Psoas muscle (tissue), 7 donors: ENCODE measurements at regions not wholly inside any gene's neighbourhood (a gene's known extent, or its start where the extent isn't known, plus 50 kb on each side); places are given as distances from the start of the nearest gene placed in this dataset.

Experiments used
- ATAC-seq, 4 donors: fragments of 200-7000 bp; cut with Tn5 transposase; one replicate each; pipeline ENCODE4 v1.9.1; 2020; ENCODE audit warnings: moderate library complexity in 3 of 4, mild to moderate bottlenecking in 2 of 4
- DNase-seq, 2 donors: peaks; one replicate each; pipeline ENCODE4 v3.0.0-alpha.2; 2020
- H3K27ac ChIP-seq: fragments of 200-600 bp; one replicate; pipeline ENCODE4 v1.8.0; 2022
- H3K27me3 ChIP-seq, 3 donors: fragments of 200-600 bp in 1 of 3; one replicate each; pipeline versions ENCODE4 v1.6.1 to v1.8.0; 2013 to 2022; ENCODE audit warnings: low read length in 2 of 3, mild to moderate bottlenecking in 2 of 3, moderate library complexity in 1 of 3; ENCODE audit not compliant: insufficient read depth in 3 of 3
- H3K36me3 ChIP-seq, 2 donors: fragments of 200-600 bp in 1 of 2; one replicate each; pipeline versions ENCODE4 v1.6.1 to v1.8.0; 2013 to 2022; ENCODE audit warnings: low read depth in 1 of 2, mild to moderate bottlenecking in 1 of 2, moderate library complexity in 1 of 2; ENCODE audit not compliant: insufficient read depth in 1 of 2
- H3K4me1 ChIP-seq: fragments of 200-600 bp; one replicate; pipeline ENCODE4 v1.8.0; 2022
- H3K4me3 ChIP-seq: fragments of 200-600 bp; one replicate; pipeline ENCODE4 v1.8.0; 2022; ENCODE audit warnings: mild to moderate bottlenecking
- H3K9me3 ChIP-seq: fragments of 200-600 bp; one replicate; pipeline ENCODE4 v1.8.0; 2022
- CTCF ChIP-seq: fragments of 200-600 bp; IDR thresholded peaks from one replicate; pipeline ENCODE4 v1.8.0; 2022; ENCODE audit warnings: antibody characterized with exemption
- WGBS, 3 donors: extraction: QIAGEN DNeasy Blood & Tissue Kit; methylation state at CpG; one replicate each; pipeline versions ENCODE4 v1.1.6 to v1.1.7; 2013; 5-methylcytosine and 5-hydroxymethylcytosine counted together
- intact Hi-C, 2 donors: fragments of 100-400 bp; cut with DNase I; formaldehyde crosslinking; loops; one replicate each; pipeline versions ENCODE4 v1.11.0 to v1.14.2; 2022
- donor health status: healthy with polysubstance abuse.
- donor health status: DM: no; HTN: no; CAD: no; lungs with moderate emphysema.
- donor health status: Bipolar disorder and iron deficiency.
- donor health status: healthy.
- donor health status: DM: yes; HTN: yes; CAD: no.
- donor health status: DM: no; HTN: no; CAD: no.
- donor health status: DM: yes; HTN: yes; CAD: no.

GRCh38 chr17:13306310-13306962 is 288.6 kb upstream of the ELAC2 start:
- no peak for ATAC-seq
- 65 to 68% (median 66%) methylated on average over 13 of the region's 13 CpGs for WGBS, 3 donors

GRCh38 chr17:13302983-13303382 is 285.2 kb upstream of the ELAC2 start:
- no peak for DNase-seq
- Histone ChIP-seq H3K27me3 (no peaks in the 10 kb centered on the region), H3K4me1 (no peaks in the 10 kb centered on the region), H3K4me3 (no peak overlapping the region), H3K9me3 (no peaks in the 10 kb centered on the region), H3K36me3 (no peaks in the 10 kb centered on the region), H3K27ac (no peak overlapping the region)
- TF ChIP-seq CTCF, result no peak
- 89 to 92% (median 92%) methylated on average over 4 of the region's 4 CpGs for WGBS, 3 donors
- ATAC-seq, result no peak
- intact Hi-C loops, result no loop called here

More at GRCh38 chr17:13306310-13306962, 288.6 kb upstream of the ELAC2 start:
- DNase-seq, result no peak
- no peak for TF ChIP-seq CTCF
- intact Hi-C loops, result no loop called here
- Histone ChIP-seq H3K36me3 (no peaks in the 10 kb centered on the region), H3K27me3 (no peaks in the 10 kb centered on the region), H3K27ac (no peak overlapping the region), H3K9me3 (no peaks in the 10 kb centered on the region), H3K4me3 (no peak overlapping the region), H3K4me1 (no peaks in the 10 kb centered on the region)

- Histone ChIP-seq H3K4me3 (no peak overlapping the region), H3K9me3 (no peaks in the 10 kb centered on the region), H3K27ac (no peak overlapping the region), H3K4me1 (no peaks in the 10 kb centered on the region), H3K36me3 (no peaks in the 10 kb centered on the region), H3K27me3 (no peaks in the 10 kb centered on the region)
- no peak for ATAC-seq
- 72 to 77% (median 75%) methylated on average over 3 of the region's 3 CpGs for WGBS, 3 donors
- intact Hi-C loops, result no loop called here
- no peak for TF ChIP-seq CTCF
- no peak for DNase-seq
Measured at GRCh38 chr17:13302419-13302818, 284.6 kb upstream of the ELAC2 start.

GRCh38 chr17:13297183-13297582 is 279.4 kb upstream of the ELAC2 start:
- WGBS, 3 donors, result 55 to 69% (median 68%) methylated on average over 3 of the region's 3 CpGs
- ATAC-seq (no peak), DNase-seq (no peak)
- Histone ChIP-seq H3K27ac (no peak overlapping the region), H3K4me1 (no peaks in the 10 kb centered on the region), H3K9me3 (no peaks in the 10 kb centered on the region), H3K4me3 (no peak overlapping the region), H3K36me3 (no peaks in the 10 kb centered on the region), H3K27me3 (no peaks in the 10 kb centered on the region)
- intact Hi-C loops, result no loop called here
- no peak for TF ChIP-seq CTCF

- Histone ChIP-seq H3K27me3 (no peaks in the 10 kb centered on the region), H3K4me3 (no peak overlapping the region), H3K27ac (no peak overlapping the region), H3K4me1 (no peaks in the 10 kb centered on the region), H3K36me3 (no peaks in the 10 kb centered on the region), H3K9me3 (no peaks in the 10 kb centered on the region)
- ATAC-seq (no peak), DNase-seq (no peak)
- intact Hi-C loops, result no loop called here
- TF ChIP-seq CTCF, result no peak
Measured at GRCh38 chr17:13293421-13293820, 275.6 kb upstream of the ELAC2 start.
